ENCODE measurements at regions not wholly inside any gene's neighbourhood (a gene's known extent, or its start where the extent isn't known, plus 50 kb on each side); places are given as distances from the start of the nearest gene placed in this dataset.

DNA sequence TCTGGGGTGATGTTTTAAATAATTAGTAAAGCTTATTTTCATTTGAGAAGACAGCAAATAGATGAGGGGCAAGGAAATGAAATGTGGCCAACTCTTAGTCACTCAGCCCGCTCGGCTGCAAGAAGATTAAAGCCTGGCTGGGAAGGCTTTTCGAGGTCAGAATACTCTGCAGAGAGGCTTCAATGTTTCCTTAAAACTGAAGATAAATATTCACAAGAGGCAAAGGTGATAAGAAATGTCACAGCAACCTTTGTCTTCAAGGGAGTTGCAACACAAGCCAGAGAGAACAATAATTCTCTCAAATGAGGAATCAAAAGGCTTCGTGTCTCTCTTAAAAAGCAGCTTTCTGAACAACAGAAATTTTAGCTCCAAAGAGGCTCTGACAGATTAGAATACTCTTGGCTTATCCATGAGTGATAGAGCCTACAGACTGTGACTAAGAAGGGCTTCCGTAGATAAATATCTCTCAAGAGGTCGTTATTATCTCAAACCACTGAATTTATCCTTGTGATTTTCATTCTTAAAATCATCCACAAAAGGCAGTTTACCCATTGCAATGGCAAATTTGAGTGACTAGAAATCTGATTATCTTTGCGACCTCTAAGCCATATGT lies 92.5 kb downstream of the KLF6 start:
- no peaks in the 10 kb centered on the region for H3K27me3 ChIP-seq
- peak overlapping the region; percentile 2 for H3K27ac ChIP-seq
- no peaks in the 10 kb centered on the region for H3K36me3 ChIP-seq
- no peak for DNase-seq (ENCODE audit: extremely low spot score in 2 of 2)
- intact Hi-C loops (cut with DNase I) = no loop called here
- TF ChIP-seq, protein P1, sequence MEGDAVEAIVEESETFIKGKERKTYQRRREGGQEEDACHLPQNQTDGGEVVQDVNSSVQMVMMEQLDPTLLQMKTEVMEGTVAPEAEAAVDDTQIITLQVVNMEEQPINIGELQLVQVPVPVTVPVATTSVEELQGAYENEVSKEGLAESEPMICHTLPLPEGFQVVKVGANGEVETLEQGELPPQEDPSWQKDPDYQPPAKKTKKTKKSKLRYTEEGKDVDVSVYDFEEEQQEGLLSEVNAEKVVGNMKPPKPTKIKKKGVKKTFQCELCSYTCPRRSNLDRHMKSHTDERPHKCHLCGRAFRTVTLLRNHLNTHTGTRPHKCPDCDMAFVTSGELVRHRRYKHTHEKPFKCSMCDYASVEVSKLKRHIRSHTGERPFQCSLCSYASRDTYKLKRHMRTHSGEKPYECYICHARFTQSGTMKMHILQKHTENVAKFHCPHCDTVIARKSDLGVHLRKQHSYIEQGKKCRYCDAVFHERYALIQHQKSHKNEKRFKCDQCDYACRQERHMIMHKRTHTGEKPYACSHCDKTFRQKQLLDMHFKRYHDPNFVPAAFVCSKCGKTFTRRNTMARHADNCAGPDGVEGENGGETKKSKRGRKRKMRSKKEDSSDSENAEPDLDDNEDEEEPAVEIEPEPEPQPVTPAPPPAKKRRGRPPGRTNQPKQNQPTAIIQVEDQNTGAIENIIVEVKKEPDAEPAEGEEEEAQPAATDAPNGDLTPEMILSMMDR (IDR thresholded peaks at IDR 0.05) = no peak
- TF ChIP-seq POLR2AphosphoS5 (IDR thresholded peaks at IDR 0.05; ENCODE audit: insufficient read depth in 1 of 2, low read depth in 1 of 2) (no peak), POLR2A (IDR thresholded peaks at IDR 0.05) (no peak)
- H3K9me3 ChIP-seq = no peaks in the 10 kb centered on the region
- peaks cover 12% of the 10 kb centered on the region for H3K4me1 ChIP-seq
- no peak overlapping the region for H3K4me3 ChIP-seq

DNA sequence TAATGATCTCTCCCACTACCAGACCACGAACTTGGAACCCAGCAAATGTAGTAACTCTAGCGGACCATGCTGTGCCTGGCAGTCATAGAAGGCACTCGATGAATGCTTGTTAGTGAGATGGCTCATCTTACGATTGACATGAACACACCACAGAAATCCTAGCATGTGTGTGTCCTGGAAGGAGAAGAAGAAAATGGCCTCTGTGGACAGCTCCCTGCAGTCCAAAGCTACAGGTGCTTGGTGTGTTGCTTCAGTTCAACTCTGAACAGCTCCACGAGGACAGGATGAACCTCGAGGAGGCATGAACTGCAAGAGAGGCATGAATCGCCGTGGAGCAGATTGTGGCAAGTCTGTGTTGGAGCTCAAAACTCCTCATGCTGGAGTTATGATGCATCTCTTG lies 93.5 kb downstream of the KLF6 start:
- intact Hi-C loops (cut with DNase I) = no loop called here

DNA sequence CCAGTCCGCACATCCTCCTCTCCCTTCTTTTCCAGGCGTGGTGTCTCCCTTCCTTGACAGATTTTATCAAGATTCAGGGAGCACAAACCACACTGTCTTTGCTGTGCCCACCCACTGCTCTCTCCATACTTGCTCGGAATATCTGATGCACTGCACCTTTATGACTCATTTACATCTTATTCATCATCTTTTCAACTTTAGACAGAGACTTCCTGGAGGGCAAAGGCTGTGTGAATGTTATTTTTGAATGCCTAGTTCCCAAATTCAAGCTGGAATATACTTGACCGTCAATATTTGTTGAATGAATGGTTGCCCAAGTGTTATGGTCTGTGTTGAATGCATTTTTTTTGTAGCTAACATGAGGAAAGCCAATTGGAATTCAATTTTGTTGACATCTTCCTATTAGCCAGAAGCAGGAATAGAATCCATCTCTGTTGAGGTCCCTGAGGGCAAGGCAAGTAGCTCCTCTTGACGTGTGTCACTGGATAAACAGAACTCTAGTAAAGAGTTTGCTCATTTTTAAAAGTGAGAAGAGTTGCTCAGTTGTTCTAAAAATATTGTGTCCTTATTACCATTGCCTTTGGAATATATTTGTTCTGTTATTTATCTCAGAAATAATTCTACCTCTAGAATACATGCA lies 95.0 kb downstream of the KLF6 start:
- Histone ChIP-seq H3K27ac (no peak overlapping the region), H3K36me3 (no peaks in the 10 kb centered on the region), H3K27me3 (no peaks in the 10 kb centered on the region), H3K4me1 (peaks cover 12% of the 10 kb centered on the region), H3K9me3 (no peaks in the 10 kb centered on the region), H3K4me3 (no peak overlapping the region)
- DNase-seq (ENCODE audit: extremely low spot score in 2 of 2) = no peak
- TF ChIP-seq, protein P1 (IDR thresholded peaks at IDR 0.05) = no peak
- no peak for TF ChIP-seq POLR2A (IDR thresholded peaks at IDR 0.05)
- no peak for TF ChIP-seq POLR2AphosphoS5 (IDR thresholded peaks at IDR 0.05; ENCODE audit: insufficient read depth in 1 of 2, low read depth in 1 of 2)
- intact Hi-C loops (cut with DNase I) = no loop called here

More for the DNA sequence above, 93.5 kb downstream of the KLF6 start:
- no peak overlapping the region for H3K27ac ChIP-seq
- TF ChIP-seq POLR2A (IDR thresholded peaks at IDR 0.05) (no peak), POLR2AphosphoS5 (IDR thresholded peaks at IDR 0.05; ENCODE audit: insufficient read depth in 1 of 2, low read depth in 1 of 2) (no peak)
- TF ChIP-seq, protein P1 (IDR thresholded peaks at IDR 0.05) = no peak
- no peak for DNase-seq (ENCODE audit: extremely low spot score in 2 of 2)
- no peaks in the 10 kb centered on the region for H3K36me3 ChIP-seq
- H3K27me3 ChIP-seq = no peaks in the 10 kb centered on the region
- H3K4me1 ChIP-seq = peaks cover 12% of the 10 kb centered on the region
- no peaks in the 10 kb centered on the region for H3K9me3 ChIP-seq
- H3K4me3 ChIP-seq = no peak overlapping the region

DNA sequence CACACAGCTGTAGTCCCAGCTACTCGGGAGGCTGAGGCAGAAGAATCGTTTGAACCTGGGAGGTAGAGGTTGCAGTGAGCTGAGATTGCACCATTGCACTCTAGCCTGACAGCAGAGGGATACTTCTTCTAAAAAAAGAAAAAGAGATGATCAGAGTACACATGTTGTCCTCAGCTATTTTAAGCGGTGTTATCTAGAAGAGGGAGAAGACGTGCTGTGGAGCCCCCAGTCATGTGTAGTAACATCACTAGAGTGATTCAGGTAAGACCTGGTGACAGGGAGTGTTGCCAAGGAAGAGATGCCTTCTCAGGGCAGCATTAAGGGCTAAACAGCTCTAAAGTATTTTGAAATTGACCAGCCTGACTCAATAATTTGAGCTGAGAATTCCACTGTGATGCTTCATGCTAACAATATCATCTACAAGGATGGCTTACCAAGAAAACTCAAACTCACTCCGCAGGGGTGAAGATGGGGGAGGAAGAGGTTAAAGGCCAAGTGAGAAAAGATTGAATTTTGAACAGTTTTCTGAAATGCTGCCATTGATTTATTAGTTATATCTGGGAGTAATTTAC lies 97.4 kb downstream of the KLF6 start:
- Histone ChIP-seq H3K4me3 (no peak overlapping the region), H3K27me3 (no peaks in the 10 kb centered on the region), H3K27ac (no peak overlapping the region), H3K4me1 (peaks cover 4% of the 10 kb centered on the region), H3K36me3 (no peaks in the 10 kb centered on the region), H3K9me3 (no peaks in the 10 kb centered on the region)
- no peak for TF ChIP-seq POLR2AphosphoS5 (IDR thresholded peaks at IDR 0.05; ENCODE audit: insufficient read depth in 1 of 2, low read depth in 1 of 2)
- TF ChIP-seq POLR2A (IDR thresholded peaks at IDR 0.05) = no peak
- TF ChIP-seq, protein P1 (IDR thresholded peaks at IDR 0.05) = no peak
- intact Hi-C loops (cut with DNase I) = no loop called here
- no peak for DNase-seq (ENCODE audit: extremely low spot score in 2 of 2)

DNA sequence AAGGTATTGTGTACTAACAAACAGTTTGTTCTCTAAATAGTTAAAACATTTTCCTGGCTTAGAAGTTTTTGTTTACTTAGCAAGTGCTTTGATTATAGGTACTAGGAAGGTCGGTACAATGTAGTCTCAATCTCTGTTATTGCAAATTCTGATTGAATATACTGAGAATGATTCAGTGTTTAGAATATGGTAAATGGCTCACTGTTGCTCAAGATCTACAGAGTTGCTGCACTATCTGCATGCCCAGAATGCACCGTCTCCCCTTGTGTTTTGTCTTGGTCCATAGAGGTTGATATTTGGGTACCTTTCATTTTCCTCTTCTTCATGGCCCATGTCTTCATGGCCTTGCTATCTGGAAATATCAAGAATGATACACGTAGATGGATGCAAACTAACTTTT lies 99.6 kb downstream of the KLF6 start:
- TF ChIP-seq POLR2AphosphoS5 (IDR thresholded peaks at IDR 0.05; ENCODE audit: insufficient read depth in 1 of 2, low read depth in 1 of 2) (no peak), POLR2A (IDR thresholded peaks at IDR 0.05) (no peak)
- TF ChIP-seq, protein P1 (IDR thresholded peaks at IDR 0.05) = no peak
- H3K4me3 ChIP-seq = no peak overlapping the region
- DNase-seq (ENCODE audit: extremely low spot score in 2 of 2) = no peak
- H3K36me3 ChIP-seq = no peaks in the 10 kb centered on the region
- intact Hi-C loops (cut with DNase I) = no loop called here
- H3K27me3 ChIP-seq = no peaks in the 10 kb centered on the region
- H3K9me3 ChIP-seq = no peaks in the 10 kb centered on the region
- no peak overlapping the region for H3K27ac ChIP-seq
- H3K4me1 ChIP-seq = no peaks in the 10 kb centered on the region

Measured in vagina (tissue), 2 donors.